ENCODE measurements at regions not wholly inside any gene's neighbourhood (a gene's known extent, or its start where the extent isn't known, plus 50 kb on each side); places are given as distances from the start of the nearest gene placed in this dataset.

GRCh38 chr12:114477989-114478395 is 72.0 kb upstream of the TBX5 start:
- Histone ChIP-seq H3K9me1 (replicated peaks; ENCODE audit: control insufficient read depth, extremely low read depth, insufficient read depth, low read length) (no peaks in the 10 kb centered on the region), H3K27ac (ENCODE audit: insufficient read depth, low read depth, low read length) (no peak overlapping the region), H2AFZ (ENCODE audit: low read depth, low read length) (no peak overlapping the region), H3K79me2 (ENCODE audit: control insufficient read depth, insufficient read depth, low read length) (no peaks in the 10 kb centered on the region), H3K4me2 (ENCODE audit: insufficient read depth, low read length) (no peak overlapping the region), H3K4me3 (replicated peaks in 1 of 3; ENCODE audit: insufficient read depth in 1 of 3, low read depth in 1 of 3, low read length in 3 of 3) (no peak overlapping the region), H3K36me3 (ENCODE audit: control insufficient read depth in 2 of 2, extremely low read depth in 1 of 2, insufficient read depth in 2 of 2, low read length in 2 of 2) (no peaks in the 10 kb centered on the region), H3K4me1 (ENCODE audit: control insufficient read depth, extremely low read depth, insufficient read depth, low read length) (no peaks in the 10 kb centered on the region), H3K9ac (replicated peaks; ENCODE audit: extremely low read depth, insufficient read depth, low read length) (no peak overlapping the region), H4K20me1 (replicated peaks; ENCODE audit: control insufficient read depth, extremely low read depth, insufficient read depth, low read length) (no peaks in the 10 kb centered on the region), H3K27me3 (ENCODE audit: control insufficient read depth in 2 of 2, insufficient read depth in 2 of 2, low read length in 2 of 2) (peaks cover 12 to 25% of the 10 kb centered on the region in 2 experiments), H3K9me3 (replicated peaks; ENCODE audit: control insufficient read depth, insufficient read depth, low read length) (no peaks in the 10 kb centered on the region)
- DNase-seq (ENCODE audit: low read depth, low spot score) (no peak), FAIRE-seq (no peak)
- CTCF ChIA-PET, result interaction anchor here (1.6 kb wide), 1 partner anchor 31 kb away, joined by 3 read pairs; no protein-coding TSS in a partner anchor
- intact Hi-C loops (cut with micrococcal nuclease) (no loop called here), dilution Hi-C loops (cut with MboI; ENCODE audit: extremely low pct_ligation_motif_present, low sequenced_read_pairs) (loop anchor here (25.0 kb wide), 1 partner anchor 466 kb away; no protein-coding TSS in a partner anchor)
- no peak for TF ChIP-seq FOS (IDR thresholded peaks at IDR 0.05; ENCODE audit: borderline replicate concordance, insufficient read depth, low read length)
- BruUV-seq (replicated peaks), result no TSS peak
- POLR2A ChIA-PET, result no interaction called here

GRCh38 chr12:114476159-114476558 is 70.2 kb upstream of the TBX5 start:
- no peak for FAIRE-seq
- TF ChIP-seq POLR2A (IDR thresholded peaks at IDR 0.05; ENCODE audit: low read depth, low read length) (no peak), EZH2 (IDR thresholded peaks at IDR 0.05; ENCODE audit: borderline replicate concordance, low read depth, low read length, severe bottlenecking) (no peak), POLR2AphosphoS5 (IDR thresholded peaks at IDR 0.05; ENCODE audit: insufficient read depth, low read depth, low read length) (no peak), FOS (IDR thresholded peaks at IDR 0.05; ENCODE audit: borderline replicate concordance, insufficient read depth, low read length) (no peak)
- Histone ChIP-seq H3K4me3 (replicated peaks in 1 of 3; ENCODE audit: insufficient read depth in 1 of 3, low read depth in 1 of 3, low read length in 3 of 3) (no peak overlapping the region), H3K27ac (ENCODE audit: insufficient read depth, low read depth, low read length) (no peak overlapping the region), H3K9me1 (replicated peaks; ENCODE audit: control insufficient read depth, extremely low read depth, insufficient read depth, low read length) (no peaks in the 10 kb centered on the region), H4K20me1 (replicated peaks; ENCODE audit: control insufficient read depth, extremely low read depth, insufficient read depth, low read length) (no peaks in the 10 kb centered on the region), H2AFZ (ENCODE audit: low read depth, low read length) (no peak overlapping the region), H3K9ac (replicated peaks; ENCODE audit: extremely low read depth, insufficient read depth, low read length) (no peak overlapping the region), H3K4me1 (ENCODE audit: control insufficient read depth, extremely low read depth, insufficient read depth, low read length) (no peaks in the 10 kb centered on the region), H3K4me2 (ENCODE audit: insufficient read depth, low read length) (no peak overlapping the region), H3K27me3 (ENCODE audit: control insufficient read depth in 2 of 2, insufficient read depth in 2 of 2, low read length in 2 of 2) (peaks cover 10 to 25% of the 10 kb centered on the region in 2 experiments), H3K36me3 (ENCODE audit: control insufficient read depth in 2 of 2, extremely low read depth in 1 of 2, insufficient read depth in 2 of 2, low read length in 2 of 2) (no peaks in the 10 kb centered on the region), H3K9me3 (replicated peaks; ENCODE audit: control insufficient read depth, insufficient read depth, low read length) (no peaks in the 10 kb centered on the region), H3K79me2 (ENCODE audit: control insufficient read depth, insufficient read depth, low read length) (no peaks in the 10 kb centered on the region)
- intact Hi-C loops (cut with micrococcal nuclease) (loop anchor here (1.0 kb wide), 1 partner anchor 496 kb away; no protein-coding TSS in a partner anchor), dilution Hi-C loops (cut with MboI; ENCODE audit: extremely low pct_ligation_motif_present, low sequenced_read_pairs) (loop anchor here (25.0 kb wide), 1 partner anchor 464 kb away; no protein-coding TSS in a partner anchor)
- ChIA-PET POLR2A (no interaction called here), CTCF (no interaction called here)
- BruUV-seq (replicated peaks), result no TSS peak
- no peak for DNase-seq (ENCODE audit: low read depth, low spot score)
